Testis (tissue), 2 donors: ENCODE measurements at regions not wholly inside any gene's neighbourhood (a gene's known extent, or its start where the extent isn't known, plus 50 kb on each side); places are given as distances from the start of the nearest gene placed in this dataset.

ENCODE experiments used
- DNase-seq: peaks from one replicate; pipeline ENCODE4 v3.0.0-alpha.2; 2019
- H3K27ac ChIP-seq, 2 donors: fragments of 200-600 bp; sonication (generic); one replicate each; pipeline ENCODE4 v1.5.1; 2019
- H3K27me3 ChIP-seq: fragments of 200-600 bp; sonication (generic); one replicate; pipeline ENCODE4 v1.5.1; 2019
- H3K36me3 ChIP-seq: fragments of 200-600 bp; sonication (generic); one replicate; pipeline ENCODE4 v1.5.1; 2017; ENCODE audit warnings: low read depth; ENCODE audit errors: missing control alignments
- H3K4me1 ChIP-seq: fragments of 200-600 bp; sonication (generic); one replicate; pipeline ENCODE4 v1.5.1; 2019
- H3K4me3 ChIP-seq, 2 donors: fragments of 200-600 bp; sonication (generic); one replicate each; pipeline ENCODE4 v1.5.1; 2017 to 2019
- H3K9me3 ChIP-seq: fragments of 200-600 bp; sonication (generic); one replicate; pipeline ENCODE4 v1.5.1; 2017
- POLR2A ChIP-seq: fragments of 450-650 bp; IDR thresholded peaks from one replicate; pipeline ENCODE4 v1.6.1; 2017; ENCODE audit warnings: antibody characterized with exemption, mild to moderate bottlenecking, moderate library complexity
- WGBS, 2 donors: methylation state at CpG; one replicate each; pipeline ENCODE4 v1.1.5; 2018; 5-methylcytosine and 5-hydroxymethylcytosine counted together
- intact Hi-C: fragments of 100-400 bp; cut with DNase I; formaldehyde crosslinking; loops from one replicate; pipeline ENCODE4 v1.15.1; 2023; ENCODE audit warnings: low total_unique reads
- TF ChIP-seq, protein P1 (sequence below), 3 experiments: fragments of 450-650 bp in 2 of 3; fragments of 200-600 bp in 1 of 3; sonication (generic) in 1 of 3; IDR thresholded peaks; one replicate each; pipeline ENCODE4 v1.5.1; 2016 to 2019; ENCODE audit warnings: antibody characterized with exemption in 3 of 3, mild to moderate bottlenecking in 2 of 3, moderate library complexity in 1 of 3

DNA sequence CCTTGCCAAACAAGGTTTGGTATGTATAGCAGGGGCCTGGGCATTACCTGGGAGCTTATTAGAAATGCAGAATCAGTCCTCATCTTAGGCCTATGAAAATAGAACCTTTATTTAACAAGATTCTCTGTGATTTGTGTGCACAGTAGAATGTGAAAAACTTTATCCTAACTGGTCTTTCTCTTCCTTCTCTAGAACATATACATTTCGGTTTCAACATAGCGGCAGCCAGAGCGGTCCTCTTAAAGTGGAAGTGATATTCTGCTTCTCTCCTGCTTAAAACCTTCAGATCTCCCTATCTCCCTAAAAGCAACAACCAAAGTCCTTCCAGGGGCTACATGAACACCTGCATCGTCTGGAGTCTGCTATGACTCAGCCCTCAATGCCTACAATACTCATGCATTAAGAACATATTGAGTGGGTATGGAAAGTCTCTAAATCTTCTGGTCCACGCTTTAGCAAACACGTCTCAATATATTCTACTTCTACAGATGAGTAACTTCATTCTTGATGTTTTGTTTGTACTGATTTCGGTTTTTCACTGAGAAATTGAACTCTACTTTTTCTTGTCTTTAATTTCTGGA, 84.5 kb downstream of the SPRY2 start:
- Histone ChIP-seq H3K4me1 (no peaks in the 10 kb centered on the region), H3K27ac (no peak overlapping the region), H3K36me3 (no peaks in the 10 kb centered on the region), H3K4me3 (no peak overlapping the region), H3K27me3 (no peaks in the 10 kb centered on the region), H3K9me3 (no peaks in the 10 kb centered on the region)
- intact Hi-C loops: no loop called here
- 82 to 85% methylated on average over 7 of the region's 7 CpGs for WGBS, 2 donors
- DNase-seq: no peak
- TF ChIP-seq POLR2A: no peak
- TF ChIP-seq, protein P1, sequence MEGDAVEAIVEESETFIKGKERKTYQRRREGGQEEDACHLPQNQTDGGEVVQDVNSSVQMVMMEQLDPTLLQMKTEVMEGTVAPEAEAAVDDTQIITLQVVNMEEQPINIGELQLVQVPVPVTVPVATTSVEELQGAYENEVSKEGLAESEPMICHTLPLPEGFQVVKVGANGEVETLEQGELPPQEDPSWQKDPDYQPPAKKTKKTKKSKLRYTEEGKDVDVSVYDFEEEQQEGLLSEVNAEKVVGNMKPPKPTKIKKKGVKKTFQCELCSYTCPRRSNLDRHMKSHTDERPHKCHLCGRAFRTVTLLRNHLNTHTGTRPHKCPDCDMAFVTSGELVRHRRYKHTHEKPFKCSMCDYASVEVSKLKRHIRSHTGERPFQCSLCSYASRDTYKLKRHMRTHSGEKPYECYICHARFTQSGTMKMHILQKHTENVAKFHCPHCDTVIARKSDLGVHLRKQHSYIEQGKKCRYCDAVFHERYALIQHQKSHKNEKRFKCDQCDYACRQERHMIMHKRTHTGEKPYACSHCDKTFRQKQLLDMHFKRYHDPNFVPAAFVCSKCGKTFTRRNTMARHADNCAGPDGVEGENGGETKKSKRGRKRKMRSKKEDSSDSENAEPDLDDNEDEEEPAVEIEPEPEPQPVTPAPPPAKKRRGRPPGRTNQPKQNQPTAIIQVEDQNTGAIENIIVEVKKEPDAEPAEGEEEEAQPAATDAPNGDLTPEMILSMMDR (IDR thresholded peaks at IDR 0.05): no peak

DNA sequence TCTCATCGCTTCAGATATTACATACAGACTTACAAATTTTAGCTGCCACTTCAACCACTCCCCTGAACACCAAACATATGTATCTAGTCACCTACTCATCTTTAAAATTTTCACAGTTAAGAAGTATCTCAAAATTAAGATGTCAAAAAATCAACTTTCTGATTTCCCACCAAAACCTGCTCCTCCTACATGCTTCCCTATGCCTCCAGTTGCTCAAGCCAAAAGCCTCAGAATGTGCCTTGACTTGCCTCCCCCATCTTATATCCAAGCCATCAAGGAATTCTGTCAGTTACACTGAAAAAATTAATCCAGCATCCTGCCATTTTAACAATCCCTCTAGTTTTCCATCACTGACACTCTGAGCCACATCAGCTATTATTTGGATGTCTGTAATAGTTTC, 85.0 kb downstream of the SPRY2 start:
- intact Hi-C loops: no loop called here
- Histone ChIP-seq H3K4me3 (no peak overlapping the region), H3K27me3 (no peaks in the 10 kb centered on the region), H3K27ac (no peak overlapping the region), H3K4me1 (no peaks in the 10 kb centered on the region), H3K9me3 (no peaks in the 10 kb centered on the region), H3K36me3 (no peaks in the 10 kb centered on the region)
- TF ChIP-seq, protein P1 (IDR thresholded peaks at IDR 0.05): no peak
- TF ChIP-seq POLR2A: no peak
- WGBS, 2 donors: 94 to 95% methylated on average over 1 of the region's 1 CpG
- no peak for DNase-seq

DNA sequence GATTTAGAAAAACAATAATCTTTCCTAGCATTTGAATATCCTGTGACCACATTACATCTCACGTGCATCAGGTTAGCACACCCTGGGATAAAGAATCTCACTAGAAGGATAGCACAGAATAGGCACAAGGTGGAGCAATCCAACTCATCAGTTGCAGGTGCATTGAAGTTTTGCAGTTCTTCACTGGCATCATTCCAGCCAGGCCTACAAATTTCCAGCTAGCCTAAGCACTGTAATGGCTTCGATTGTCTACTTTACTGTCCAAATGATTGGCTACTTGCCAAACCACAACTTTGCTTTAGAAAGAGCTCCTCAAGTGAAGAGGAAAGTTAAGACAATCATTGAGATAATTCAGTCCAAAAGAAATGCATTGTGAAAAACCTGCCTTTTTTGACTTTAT, 89.5 kb downstream of the SPRY2 start:
- WGBS, 2 donors: 59 to 62% methylated on average over 2 of the region's 2 CpGs
- DNase-seq: no peak
- no peak overlapping the region for H3K4me3 ChIP-seq
- TF ChIP-seq, protein P1 (IDR thresholded peaks at IDR 0.05): no peak
- TF ChIP-seq POLR2A: no peak
- H3K36me3 ChIP-seq: no peaks in the 10 kb centered on the region
- intact Hi-C loops: no loop called here
- no peak overlapping the region for H3K27ac ChIP-seq
- H3K4me1 ChIP-seq: no peaks in the 10 kb centered on the region
- no peaks in the 10 kb centered on the region for H3K9me3 ChIP-seq
- no peaks in the 10 kb centered on the region for H3K27me3 ChIP-seq

DNA sequence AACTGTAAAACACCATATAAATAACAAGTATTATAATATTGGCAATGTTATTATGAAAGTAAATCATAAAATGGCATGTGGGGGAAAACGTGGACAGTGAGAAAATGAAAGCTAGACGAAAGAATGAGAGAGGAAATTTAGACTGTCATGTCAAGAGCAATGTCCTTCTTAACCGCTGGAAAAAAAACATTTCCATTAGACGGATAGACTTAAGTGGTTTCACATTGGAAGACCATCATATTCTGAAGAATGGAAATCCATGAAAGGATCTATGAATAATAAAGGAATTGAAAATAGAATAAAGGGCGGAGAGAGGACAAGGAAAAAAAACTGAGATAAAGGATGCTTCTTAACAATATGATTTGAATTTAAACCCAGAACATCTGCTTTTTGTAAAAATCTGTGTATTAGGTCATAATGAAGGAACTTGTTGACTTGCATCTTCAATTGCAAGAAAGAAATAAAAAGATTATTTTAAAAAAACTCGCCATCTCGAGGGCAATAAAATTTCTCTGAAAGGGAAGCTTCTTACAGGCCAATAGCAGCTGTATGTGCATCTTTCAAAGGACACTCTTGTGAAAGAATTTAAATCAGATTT, 90.6 kb downstream of the SPRY2 start:
- Histone ChIP-seq H3K4me3 (no peak overlapping the region), H3K9me3 (no peaks in the 10 kb centered on the region), H3K36me3 (no peaks in the 10 kb centered on the region), H3K27me3 (no peaks in the 10 kb centered on the region), H3K4me1 (no peaks in the 10 kb centered on the region), H3K27ac (no peak overlapping the region)
- DNase-seq: no peak
- TF ChIP-seq, protein P1 (IDR thresholded peaks at IDR 0.05): no peak
- TF ChIP-seq POLR2A: no peak
- intact Hi-C loops: no loop called here
- WGBS, 2 donors: 76 to 85% methylated on average over 7 of the region's 7 CpGs
